GM23338 (cell line): ENCODE measurements at regions not wholly inside any gene's neighbourhood (a gene's known extent, or its start where the extent isn't known, plus 50 kb on each side); places are given as distances from the start of the nearest gene placed in this dataset.

Experiments used
- CREB1 ChIP-seq: fragments of 250-450 bp; sonication (Bioruptor Pico); IDR thresholded peaks from 2 replicates; pipeline ENCODE4 v1.5.0; 2020; ENCODE audit warnings: low read depth, mild to moderate bottlenecking, moderate library complexity
- EZH2 ChIP-seq: fragments of 200-600 bp; sonication (generic); IDR thresholded peaks from one replicate; pipeline ENCODE4 v1.8.0; 2017; ENCODE audit warnings: antibody characterized with exemption, mild to moderate bottlenecking, low read depth; ENCODE audit not compliant: unreplicated experiment
- POLR2AphosphoS5 ChIP-seq: IDR thresholded peaks from 2 replicates; pipeline ENCODE4 v1.6.1; 2016; ENCODE audit warnings: antibody characterized with exemption, low read depth
- STAT1 ChIP-seq: IDR thresholded peaks from one replicate; pipeline ENCODE4 v1.6.1; 2016; ENCODE audit warnings: antibody characterized with exemption; ENCODE audit not compliant: unreplicated experiment
- TF ChIP-seq, protein P1 (sequence below): IDR thresholded peaks from one replicate; pipeline ENCODE4 v1.6.1; 2018; ENCODE audit warnings: antibody characterized with exemption; ENCODE audit not compliant: unreplicated experiment
- TF ChIP-seq, protein P2 (sequence below), 2 experiments: fragments of 200-600 bp in 1 of 2; sonication (generic) in 1 of 2; conservative IDR thresholded peaks; 2 replicates each; pipeline versions ENCODE4 v1.5.1 to v1.6.1; 2016 to 2017; ENCODE audit warnings: antibody characterized with exemption in 2 of 2, low read depth in 2 of 2, mild to moderate bottlenecking in 2 of 2, moderate library complexity in 1 of 2
- TF ChIP-seq, protein P3 (sequence below): IDR thresholded peaks from 2 replicates; pipeline ENCODE4 v1.6.1; 2016; ENCODE audit warnings: antibody characterized with exemption

DNA sequence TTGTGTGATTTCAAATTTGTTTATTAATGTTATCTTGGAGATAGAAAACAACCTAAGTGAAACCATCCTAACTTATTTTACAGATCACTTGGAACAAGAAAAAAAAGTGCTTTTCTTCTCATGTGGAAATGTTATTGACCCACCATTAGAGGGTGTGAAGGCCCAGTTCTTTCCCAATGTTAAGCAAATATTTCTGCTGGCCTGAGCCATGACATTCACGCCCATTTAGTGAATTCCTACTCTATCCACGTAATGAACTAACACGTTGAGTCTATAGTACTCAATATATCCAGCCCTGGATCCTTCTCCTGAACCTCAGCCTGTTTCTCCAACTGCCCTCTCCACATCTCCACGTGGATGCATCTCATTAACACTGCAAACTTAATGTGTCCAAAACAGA lies 180.6 kb upstream of the ZFP64 start:
- TF ChIP-seq, protein P1, sequence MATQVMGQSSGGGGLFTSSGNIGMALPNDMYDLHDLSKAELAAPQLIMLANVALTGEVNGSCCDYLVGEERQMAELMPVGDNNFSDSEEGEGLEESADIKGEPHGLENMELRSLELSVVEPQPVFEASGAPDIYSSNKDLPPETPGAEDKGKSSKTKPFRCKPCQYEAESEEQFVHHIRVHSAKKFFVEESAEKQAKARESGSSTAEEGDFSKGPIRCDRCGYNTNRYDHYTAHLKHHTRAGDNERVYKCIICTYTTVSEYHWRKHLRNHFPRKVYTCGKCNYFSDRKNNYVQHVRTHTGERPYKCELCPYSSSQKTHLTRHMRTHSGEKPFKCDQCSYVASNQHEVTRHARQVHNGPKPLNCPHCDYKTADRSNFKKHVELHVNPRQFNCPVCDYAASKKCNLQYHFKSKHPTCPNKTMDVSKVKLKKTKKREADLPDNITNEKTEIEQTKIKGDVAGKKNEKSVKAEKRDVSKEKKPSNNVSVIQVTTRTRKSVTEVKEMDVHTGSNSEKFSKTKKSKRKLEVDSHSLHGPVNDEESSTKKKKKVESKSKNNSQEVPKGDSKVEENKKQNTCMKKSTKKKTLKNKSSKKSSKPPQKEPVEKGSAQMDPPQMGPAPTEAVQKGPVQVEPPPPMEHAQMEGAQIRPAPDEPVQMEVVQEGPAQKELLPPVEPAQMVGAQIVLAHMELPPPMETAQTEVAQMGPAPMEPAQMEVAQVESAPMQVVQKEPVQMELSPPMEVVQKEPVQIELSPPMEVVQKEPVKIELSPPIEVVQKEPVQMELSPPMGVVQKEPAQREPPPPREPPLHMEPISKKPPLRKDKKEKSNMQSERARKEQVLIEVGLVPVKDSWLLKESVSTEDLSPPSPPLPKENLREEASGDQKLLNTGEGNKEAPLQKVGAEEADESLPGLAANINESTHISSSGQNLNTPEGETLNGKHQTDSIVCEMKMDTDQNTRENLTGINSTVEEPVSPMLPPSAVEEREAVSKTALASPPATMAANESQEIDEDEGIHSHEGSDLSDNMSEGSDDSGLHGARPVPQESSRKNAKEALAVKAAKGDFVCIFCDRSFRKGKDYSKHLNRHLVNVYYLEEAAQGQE = no peak
- TF ChIP-seq STAT1 (no peak), POLR2AphosphoS5 (no peak), EZH2 (no peak), CREB1 (CRISPR knock-in tag) (no peak)
- TF ChIP-seq, protein P2, sequence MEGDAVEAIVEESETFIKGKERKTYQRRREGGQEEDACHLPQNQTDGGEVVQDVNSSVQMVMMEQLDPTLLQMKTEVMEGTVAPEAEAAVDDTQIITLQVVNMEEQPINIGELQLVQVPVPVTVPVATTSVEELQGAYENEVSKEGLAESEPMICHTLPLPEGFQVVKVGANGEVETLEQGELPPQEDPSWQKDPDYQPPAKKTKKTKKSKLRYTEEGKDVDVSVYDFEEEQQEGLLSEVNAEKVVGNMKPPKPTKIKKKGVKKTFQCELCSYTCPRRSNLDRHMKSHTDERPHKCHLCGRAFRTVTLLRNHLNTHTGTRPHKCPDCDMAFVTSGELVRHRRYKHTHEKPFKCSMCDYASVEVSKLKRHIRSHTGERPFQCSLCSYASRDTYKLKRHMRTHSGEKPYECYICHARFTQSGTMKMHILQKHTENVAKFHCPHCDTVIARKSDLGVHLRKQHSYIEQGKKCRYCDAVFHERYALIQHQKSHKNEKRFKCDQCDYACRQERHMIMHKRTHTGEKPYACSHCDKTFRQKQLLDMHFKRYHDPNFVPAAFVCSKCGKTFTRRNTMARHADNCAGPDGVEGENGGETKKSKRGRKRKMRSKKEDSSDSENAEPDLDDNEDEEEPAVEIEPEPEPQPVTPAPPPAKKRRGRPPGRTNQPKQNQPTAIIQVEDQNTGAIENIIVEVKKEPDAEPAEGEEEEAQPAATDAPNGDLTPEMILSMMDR (conservative IDR thresholded peaks at IDR 0.05; ENCODE audit: low read depth in 2 of 2) = no peak
- TF ChIP-seq, protein P3, sequence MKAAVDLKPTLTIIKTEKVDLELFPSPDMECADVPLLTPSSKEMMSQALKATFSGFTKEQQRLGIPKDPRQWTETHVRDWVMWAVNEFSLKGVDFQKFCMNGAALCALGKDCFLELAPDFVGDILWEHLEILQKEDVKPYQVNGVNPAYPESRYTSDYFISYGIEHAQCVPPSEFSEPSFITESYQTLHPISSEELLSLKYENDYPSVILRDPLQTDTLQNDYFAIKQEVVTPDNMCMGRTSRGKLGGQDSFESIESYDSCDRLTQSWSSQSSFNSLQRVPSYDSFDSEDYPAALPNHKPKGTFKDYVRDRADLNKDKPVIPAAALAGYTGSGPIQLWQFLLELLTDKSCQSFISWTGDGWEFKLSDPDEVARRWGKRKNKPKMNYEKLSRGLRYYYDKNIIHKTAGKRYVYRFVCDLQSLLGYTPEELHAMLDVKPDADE = no peak
